ENCODE measurements at regions not wholly inside any gene's neighbourhood (a gene's known extent, or its start where the extent isn't known, plus 50 kb on each side); places are given as distances from the start of the nearest gene placed in this dataset.

DNA sequence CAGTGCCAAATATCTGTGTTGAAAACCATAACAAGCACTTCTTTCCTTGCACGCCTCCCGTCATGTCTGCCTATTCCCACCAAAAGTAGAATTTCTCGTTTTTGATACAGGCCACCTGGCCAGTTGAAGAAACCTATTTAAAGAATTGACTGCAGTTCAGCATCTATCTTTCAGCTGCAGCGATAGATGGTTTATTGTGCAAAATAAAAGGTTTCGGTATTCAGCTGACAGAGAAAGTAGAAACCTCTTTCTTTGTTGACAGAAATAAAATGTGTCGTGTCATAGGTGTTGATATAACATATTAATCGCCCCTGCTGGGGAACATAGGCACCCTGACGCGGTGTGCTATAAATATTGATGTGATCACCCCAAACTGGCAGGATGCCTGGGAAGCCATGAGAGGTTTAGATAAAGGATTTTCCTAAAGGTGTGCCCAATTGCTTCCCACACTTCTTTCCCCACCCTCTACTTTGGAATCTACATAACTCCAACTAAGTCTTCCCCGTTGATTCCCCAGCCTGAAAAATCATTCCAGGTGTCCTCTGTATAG lies 570.4 kb downstream of the CCDC85A start:
- no peaks in the 10 kb centered on the region for H3K4me1 ChIP-seq
- ATAC-seq: peak in 2 of 4 donors; percentile 51 to 53
- intact Hi-C loops (cut with DNase I): loop anchor here in 1 of 2 donors (5.0 kb wide), 1 partner anchor 572 kb away; the partner anchor contains the start of gene CCDC85A
- DNase-seq: no peak
- TF ChIP-seq, protein P1, sequence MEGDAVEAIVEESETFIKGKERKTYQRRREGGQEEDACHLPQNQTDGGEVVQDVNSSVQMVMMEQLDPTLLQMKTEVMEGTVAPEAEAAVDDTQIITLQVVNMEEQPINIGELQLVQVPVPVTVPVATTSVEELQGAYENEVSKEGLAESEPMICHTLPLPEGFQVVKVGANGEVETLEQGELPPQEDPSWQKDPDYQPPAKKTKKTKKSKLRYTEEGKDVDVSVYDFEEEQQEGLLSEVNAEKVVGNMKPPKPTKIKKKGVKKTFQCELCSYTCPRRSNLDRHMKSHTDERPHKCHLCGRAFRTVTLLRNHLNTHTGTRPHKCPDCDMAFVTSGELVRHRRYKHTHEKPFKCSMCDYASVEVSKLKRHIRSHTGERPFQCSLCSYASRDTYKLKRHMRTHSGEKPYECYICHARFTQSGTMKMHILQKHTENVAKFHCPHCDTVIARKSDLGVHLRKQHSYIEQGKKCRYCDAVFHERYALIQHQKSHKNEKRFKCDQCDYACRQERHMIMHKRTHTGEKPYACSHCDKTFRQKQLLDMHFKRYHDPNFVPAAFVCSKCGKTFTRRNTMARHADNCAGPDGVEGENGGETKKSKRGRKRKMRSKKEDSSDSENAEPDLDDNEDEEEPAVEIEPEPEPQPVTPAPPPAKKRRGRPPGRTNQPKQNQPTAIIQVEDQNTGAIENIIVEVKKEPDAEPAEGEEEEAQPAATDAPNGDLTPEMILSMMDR (IDR thresholded peaks at IDR 0.05): no peak
- no peaks in the 10 kb centered on the region for H3K36me3 ChIP-seq (ENCODE audit: insufficient read depth in 1 of 2, low read depth in 1 of 2)
- no peaks in the 10 kb centered on the region for H3K27me3 ChIP-seq (ENCODE audit: insufficient read depth in 3 of 3, low read length in 2 of 3)
- WGBS, 3 donors: 66 to 82% (median 74%) methylated on average over 10 of the region's 10 CpGs
- no peak overlapping the region for H3K27ac ChIP-seq
- H3K9me3 ChIP-seq: no peaks in the 10 kb centered on the region
- H3K4me3 ChIP-seq: no peak overlapping the region

DNA sequence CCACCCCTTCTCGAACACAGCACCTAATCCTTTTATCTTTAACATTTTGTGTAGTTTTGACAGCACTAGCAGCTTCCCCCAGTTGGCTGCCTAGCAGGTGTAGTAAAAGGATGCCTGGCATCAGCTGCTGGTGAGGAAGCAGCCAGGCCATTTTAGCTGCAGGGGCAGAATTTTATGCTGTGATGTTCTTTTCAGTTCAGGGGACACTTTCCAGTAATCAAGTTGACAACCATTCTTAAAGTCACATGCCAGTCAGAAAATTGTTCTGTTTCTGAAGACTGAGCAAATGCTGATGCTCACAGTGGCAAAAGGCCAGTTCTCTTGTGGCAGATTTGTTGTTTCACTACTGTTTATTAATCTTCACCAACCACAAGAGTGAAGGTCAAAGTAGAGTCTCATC lies 570.8 kb downstream of the CCDC85A start:
- DNase-seq: no peak
- Histone ChIP-seq H3K4me3 (no peak overlapping the region), H3K9me3 (no peaks in the 10 kb centered on the region), H3K36me3 (ENCODE audit: insufficient read depth in 1 of 2, low read depth in 1 of 2) (no peaks in the 10 kb centered on the region), H3K27me3 (ENCODE audit: insufficient read depth in 3 of 3, low read length in 2 of 3) (no peaks in the 10 kb centered on the region), H3K27ac (no peak overlapping the region), H3K4me1 (no peaks in the 10 kb centered on the region)
- no peak for ATAC-seq
- TF ChIP-seq, protein P1 (IDR thresholded peaks at IDR 0.05): no peak
- 69 to 86% (median 80%) methylated on average over 1 of the region's 1 CpG for WGBS, 3 donors
- intact Hi-C loops (cut with DNase I): loop anchor here in 1 of 2 donors (5.0 kb wide), 1 partner anchor 572 kb away; the partner anchor contains the start of gene CCDC85A

DNA sequence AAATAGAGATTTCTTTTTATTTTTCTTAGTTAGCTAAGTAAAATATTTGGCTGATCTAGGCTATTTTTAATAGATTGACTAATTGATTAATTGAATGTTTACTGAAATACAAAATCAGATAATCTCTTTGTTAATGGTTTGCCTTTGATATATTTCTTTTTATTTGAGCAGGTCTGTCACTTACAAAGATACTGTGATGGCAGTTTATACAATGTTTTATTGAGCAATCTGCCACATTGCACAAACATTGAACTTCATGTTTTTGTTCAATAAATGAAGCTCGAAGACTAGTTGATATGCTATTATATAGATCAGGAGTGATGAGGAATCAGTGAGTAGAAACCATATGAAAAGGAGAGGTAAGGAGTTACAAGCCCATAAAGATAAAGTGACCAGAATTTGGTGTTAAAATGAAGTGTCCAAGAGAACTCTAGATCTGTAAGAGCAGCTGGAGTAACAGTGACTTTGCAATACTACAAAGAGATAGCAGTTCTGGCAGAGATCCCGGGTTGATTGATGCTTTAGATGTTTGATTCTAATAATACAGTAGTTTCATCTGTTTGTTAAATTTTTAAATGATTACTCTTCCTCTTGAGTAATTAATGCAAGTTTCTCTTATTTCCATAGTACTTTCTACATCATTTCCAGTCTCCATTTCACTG lies 574.2 kb downstream of the CCDC85A start:
- Histone ChIP-seq H3K9me3 (no peaks in the 10 kb centered on the region), H3K36me3 (ENCODE audit: insufficient read depth in 1 of 2, low read depth in 1 of 2) (no peaks in the 10 kb centered on the region), H3K4me3 (no peak overlapping the region), H3K4me1 (no peaks in the 10 kb centered on the region), H3K27me3 (ENCODE audit: insufficient read depth in 3 of 3, low read length in 2 of 3) (no peaks in the 10 kb centered on the region), H3K27ac (no peak overlapping the region)
- intact Hi-C loops (cut with DNase I): no loop called here
- ATAC-seq: no peak
- WGBS, 3 donors: 84 to 90% (median 89%) methylated on average over 2 of the region's 2 CpGs
- TF ChIP-seq, protein P1 (IDR thresholded peaks at IDR 0.05): no peak
- no peak for DNase-seq

DNA sequence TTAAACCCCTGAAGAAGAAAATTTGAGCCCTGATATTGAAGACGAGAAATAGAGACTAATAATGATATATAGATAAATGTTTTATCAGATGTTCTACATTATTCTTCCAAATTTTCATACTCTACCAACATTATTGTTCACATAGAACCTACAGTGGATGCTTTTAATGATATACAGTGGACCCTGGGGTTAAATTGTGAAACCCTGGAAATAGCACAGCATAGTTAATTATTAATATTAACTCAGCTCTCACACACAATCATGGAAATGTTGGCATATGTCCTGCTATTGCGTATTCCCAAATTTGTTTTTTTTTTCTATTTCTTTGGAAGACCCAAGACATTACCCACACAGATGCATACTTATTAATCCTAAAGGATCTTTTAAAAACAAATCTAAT lies 579.9 kb downstream of the CCDC85A start:
- no peak for DNase-seq
- TF ChIP-seq, protein P1 (IDR thresholded peaks at IDR 0.05): no peak
- Histone ChIP-seq H3K9me3 (no peaks in the 10 kb centered on the region), H3K36me3 (ENCODE audit: insufficient read depth in 1 of 2, low read depth in 1 of 2) (no peaks in the 10 kb centered on the region), H3K4me3 (no peak overlapping the region), H3K27ac (no peak overlapping the region), H3K27me3 (ENCODE audit: insufficient read depth in 3 of 3, low read length in 2 of 3) (no peaks in the 10 kb centered on the region), H3K4me1 (no peaks in the 10 kb centered on the region)
- WGBS, 3 donors: 79 to 81% (median 80%) methylated on average over 2 of the region's 2 CpGs
- no peak for ATAC-seq
- intact Hi-C loops (cut with DNase I): no loop called here

DNA sequence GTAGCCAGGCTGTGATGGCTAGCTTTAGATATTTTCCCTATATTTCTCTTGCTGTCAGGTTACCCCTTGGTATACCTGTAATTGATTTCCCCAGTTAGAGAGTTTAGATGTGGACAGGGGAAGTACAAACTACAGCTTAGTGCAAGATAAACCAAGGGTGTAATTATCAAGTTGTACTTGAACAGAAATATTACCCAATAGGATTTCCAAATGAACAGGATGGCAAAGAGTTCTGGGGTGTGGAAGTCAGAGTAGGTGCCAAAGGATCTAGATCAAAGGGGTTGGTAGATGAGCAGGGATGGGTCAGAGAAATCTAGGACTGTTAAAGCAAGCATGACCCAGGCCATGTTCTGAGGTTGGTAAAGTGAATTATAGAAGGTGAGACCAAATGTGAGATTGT lies 585.2 kb downstream of the CCDC85A start:
- ATAC-seq: no peak
- no peaks in the 10 kb centered on the region for H3K27me3 ChIP-seq (ENCODE audit: insufficient read depth in 3 of 3, low read length in 2 of 3)
- H3K4me3 ChIP-seq: no peak overlapping the region
- peaks cover 7% of the 10 kb centered on the region for H3K9me3 ChIP-seq
- intact Hi-C loops (cut with DNase I): no loop called here
- TF ChIP-seq, protein P1 (IDR thresholded peaks at IDR 0.05): no peak
- no peak overlapping the region for H3K27ac ChIP-seq
- DNase-seq: no peak
- no peaks in the 10 kb centered on the region for H3K4me1 ChIP-seq
- no peaks in the 10 kb centered on the region for H3K36me3 ChIP-seq (ENCODE audit: insufficient read depth in 1 of 2, low read depth in 1 of 2)
